SK-N-SH (cell line): ENCODE measurements at regions not wholly inside any gene's neighbourhood (a gene's known extent, or its start where the extent isn't known, plus 50 kb on each side); places are given as distances from the start of the nearest gene placed in this dataset.

Source experiments
- CTCF ChIA-PET: fragments of 300-600, 350-600 bp; formaldehyde crosslinking; extraction: SDS; loops from one replicate; lab custom pipeline; 2021; lab: Yijun Ruan, JAX
- POLR2A ChIA-PET: fragments of 350-600 bp; sonication (Branson Sonifier 250); formaldehyde crosslinking; extraction: SDS; loops from one replicate; lab custom pipeline; 2020; ENCODE audit warnings: antibody characterized with exemption, inconsistent platforms; lab: Yijun Ruan, JAX
- DNase-seq: peaks from one replicate; pipeline ENCODE4 v3.0.0; 2012
- H2AFZ ChIP-seq: fragments of 200-600 bp; sonication (generic); 2 replicates; pipeline ENCODE4 v1.8.1; 2016; ENCODE audit warnings: antibody characterized with exemption, mild to moderate bottlenecking, low read depth
- H3F3A ChIP-seq: fragments of 200-600 bp; sonication (generic); replicated peaks from 2 replicates; pipeline ENCODE3; 2016; ENCODE audit warnings: antibody characterized with exemption, mild to moderate bottlenecking; ENCODE audit not compliant: insufficient read depth
- H3K27ac ChIP-seq, 2 experiments: fragments of 200-500 bp in 1 of 2; fragments of 200-600 bp in 1 of 2; sonication (Bioruptor generic) in 1 of 2; sonication (generic), shearing (Covaris generic) in 1 of 2; 2 replicates each; pipeline versions ENCODE4 v1.5.1 to v1.6.1; 2014 to 2016; ENCODE audit warnings: low read depth in 2 of 2, inconsistent platforms in 1 of 2, low read length in 1 of 2, mild to moderate bottlenecking in 1 of 2, mixed read lengths in 1 of 2
- H3K27me3 ChIP-seq: fragments of 200-600 bp; sonication (generic), shearing (Covaris generic); 2 replicates; pipeline ENCODE4 v1.6.1; 2016; ENCODE audit warnings: mixed run types; ENCODE audit not compliant: insufficient read depth
- H3K36me3 ChIP-seq, 2 experiments: fragments of 200-500 bp in 1 of 2; fragments of 200-600 bp in 1 of 2; sonication (Bioruptor generic) in 1 of 2; sonication (generic) in 1 of 2; replicated peaks in 1 of 2; 2 replicates each; pipeline versions ENCODE3 to v1.5.1; 2014 to 2016; ENCODE audit warnings: low read length in 1 of 2, mild to moderate bottlenecking in 1 of 2; ENCODE audit not compliant: insufficient read depth in 2 of 2, control insufficient read depth in 1 of 2
- H3K4me1 ChIP-seq, 2 experiments: fragments of 200-500 bp in 1 of 2; fragments of 200-600 bp in 1 of 2; sonication (Bioruptor generic) in 1 of 2; sonication (generic), shearing (Covaris generic) in 1 of 2; 2 replicates each; pipeline versions ENCODE4 v1.5.1 to v1.6.1; 2014 to 2016; ENCODE audit warnings: low read depth in 1 of 2, low read length in 1 of 2, mixed run types in 1 of 2; ENCODE audit not compliant: insufficient read depth in 2 of 2, control insufficient read depth in 1 of 2
- H3K4me2 ChIP-seq: fragments of 200-600 bp; sonication (generic), shearing (Covaris generic); 2 replicates; pipeline ENCODE4 v1.6.1; 2017; ENCODE audit warnings: mixed run types
- H3K4me3 ChIP-seq, 2 experiments: fragments of 200-500 bp in 1 of 2; fragments of 200-600 bp in 1 of 2; sonication (Bioruptor generic) in 1 of 2; sonication (generic), shearing (Covaris generic) in 1 of 2; 2 replicates each; pipeline versions ENCODE4 v1.5.1 to v1.8.1; 2014 to 2016; ENCODE audit warnings: low read depth in 2 of 2, inconsistent platforms in 1 of 2, low read length in 1 of 2, mild to moderate bottlenecking in 1 of 2, mixed read lengths in 1 of 2, moderate library complexity in 1 of 2
- H3K79me2 ChIP-seq: fragments of 200-600 bp; sonication (generic); 2 replicates; pipeline ENCODE4 v1.8.1; 2017; ENCODE audit warnings: mild to moderate bottlenecking; ENCODE audit not compliant: insufficient read depth
- H3K9ac ChIP-seq: fragments of 200-600 bp; sonication (generic); 2 replicates; pipeline ENCODE4 v1.6.1; 2017; ENCODE audit warnings: mixed run types
- H3K9me2 ChIP-seq: fragments of 200-600 bp; sonication (generic); 2 replicates; pipeline ENCODE4 v1.6.1; 2017; ENCODE audit warnings: mixed run types
- H3K9me3 ChIP-seq: fragments of 200-600 bp; sonication (generic); 2 replicates; pipeline ENCODE4 v1.6.1; 2017; ENCODE audit warnings: mixed run types, mild to moderate bottlenecking, moderate library complexity
- H4K20me1 ChIP-seq: fragments of 200-600 bp; sonication (generic); 2 replicates; pipeline ENCODE4 v1.6.1; 2017; ENCODE audit warnings: mild to moderate bottlenecking, mixed run types; ENCODE audit not compliant: insufficient read depth
- CHD2 ChIP-seq: fragments of 150-350 bp; IDR thresholded peaks from 2 replicates; pipeline ENCODE4 v1.6.1; 2018; ENCODE audit warnings: low read length; ENCODE audit not compliant: partially characterized antibody
- CTCF ChIP-seq: fragments of 200-600 bp; sonication (generic); IDR thresholded peaks from 2 replicates; pipeline ENCODE4 v1.6.1; 2017; ENCODE audit warnings: antibody characterized with exemption, mild to moderate bottlenecking, moderate library complexity
- ELF1 ChIP-seq: IDR thresholded peaks from 2 replicates; pipeline ENCODE4 v1.4.0; 2012
- EP300 ChIP-seq, 2 experiments: IDR thresholded peaks; 2 replicates each; pipeline versions ENCODE4 v1.4.0 to v1.6.1; 2012; ENCODE audit warnings: borderline replicate concordance in 1 of 2, low read depth in 1 of 2, low read length in 1 of 2
- FOXJ3 ChIP-seq: sonication (generic); formaldehyde crosslinking; IDR thresholded peaks from 2 replicates; pipeline ENCODE4 v1.5.1; 2020; ENCODE audit warnings: mild to moderate bottlenecking, missing genetic modification reagents
- FOXM1 ChIP-seq: IDR thresholded peaks from 2 replicates; pipeline ENCODE4 v1.4.0; 2012; ENCODE audit warnings: low read depth, mild to moderate bottlenecking
- GATA2 ChIP-seq: sonication (generic); formaldehyde crosslinking; IDR thresholded peaks from 2 replicates; pipeline ENCODE4 v1.5.0; 2020; ENCODE audit warnings: mild to moderate bottlenecking, missing genetic modification reagents
- IRF3 ChIP-seq: fragments of 150-350 bp; IDR thresholded peaks from 2 replicates; pipeline ENCODE4 v1.6.1; 2016; ENCODE audit warnings: mild to moderate bottlenecking, low read depth, low read length
- MAX ChIP-seq: IDR thresholded peaks from 2 replicates; pipeline ENCODE4 v1.4.0; 2012; ENCODE audit warnings: low read depth
- MEF2A ChIP-seq: IDR thresholded peaks from 2 replicates; pipeline ENCODE4 v1.4.0; 2012; ENCODE audit warnings: low read depth, borderline replicate concordance
- MXI1 ChIP-seq: IDR thresholded peaks from 2 replicates; pipeline ENCODE4 v1.6.1; 2012; ENCODE audit warnings: mild to moderate bottlenecking, low read depth, low read length, improper control_type of control experiment
- PBX3 ChIP-seq: IDR thresholded peaks from 2 replicates; pipeline ENCODE4; 2012
- POLR2AphosphoS5 ChIP-seq: IDR thresholded peaks from 2 replicates; pipeline ENCODE4 v1.6.1; 2012; ENCODE audit warnings: low read depth, low read length
- RAD21 ChIP-seq: IDR thresholded peaks from 2 replicates; pipeline ENCODE4 v1.6.1; 2012; ENCODE audit warnings: mild to moderate bottlenecking, low read length
- RCOR1 ChIP-seq: fragments of 150-350 bp; IDR thresholded peaks from 2 replicates; pipeline ENCODE4 v1.6.1; 2017; ENCODE audit warnings: antibody characterized with exemption, low read length
- RFX5 ChIP-seq: IDR thresholded peaks from 2 replicates; pipeline ENCODE4 v1.6.1; 2012; ENCODE audit warnings: mild to moderate bottlenecking, improper control_type of control experiment, low read length
- RXRA ChIP-seq: IDR thresholded peaks from 2 replicates; pipeline ENCODE4 v1.4.0; 2012; ENCODE audit warnings: low read depth, mild to moderate bottlenecking, borderline replicate concordance
- SMC3 ChIP-seq: IDR thresholded peaks from 2 replicates; pipeline ENCODE4 v1.6.1; 2012; ENCODE audit warnings: low read depth, low read length, improper control_type of control experiment
- TAF1 ChIP-seq: IDR thresholded peaks from 2 replicates; pipeline ENCODE4 v1.6.1; 2012; ENCODE audit warnings: low read depth, mild to moderate bottlenecking, low read length, moderate library complexity, borderline replicate concordance
- TCF12 ChIP-seq: IDR thresholded peaks from 2 replicates; pipeline ENCODE4 v1.4.0; 2012
- USF1 ChIP-seq: IDR thresholded peaks from 2 replicates; pipeline ENCODE4 v1.4.0; 2012; ENCODE audit warnings: low read depth, borderline replicate concordance
- USF2 ChIP-seq: fragments of 150-350 bp; IDR thresholded peaks from 2 replicates; pipeline ENCODE4 v1.6.1; 2017; ENCODE audit warnings: antibody characterized with exemption, low read length, low read depth, borderline replicate concordance
- ZBTB33 ChIP-seq: IDR thresholded peaks from 2 replicates; pipeline ENCODE4 v1.4.0; 2012; ENCODE audit warnings: low read depth, borderline replicate concordance
- WGBS: methylation state at CpG from one replicate; pipeline ENCODE4 v1.1.6; 2017; ENCODE audit warnings: low lambda C conversion rate; 5-methylcytosine and 5-hydroxymethylcytosine counted together

- Histone ChIP-seq H3K79me2 (no peaks in the 10 kb centered on the region), H3K4me2 (no peak overlapping the region), H3K4me3 (no peak overlapping the region), H3K9ac (no peak overlapping the region), H3K27me3 (no peaks in the 10 kb centered on the region), H3K9me3 (no peaks in the 10 kb centered on the region), H3K9me2 (no peaks in the 10 kb centered on the region), H3F3A (no peaks in the 10 kb centered on the region), H3K4me1 (peaks cover 0 to 32% of the 10 kb centered on the region in 2 experiments; a peak in 2 of 4 replicates), H4K20me1 (no peaks in the 10 kb centered on the region), H3K27ac (peak overlapping the region in 1 of 2 experiments; percentile 98; a peak in 2 of 4 replicates), H2AFZ (no peak overlapping the region), H3K36me3 (no peaks in the 10 kb centered on the region)
- CTCF ChIA-PET, result interaction anchor here (0.5 to 2.5 kb wide), 3 partner anchors 95 to 1441 kb away, joined by 3 to 9 read pairs (median 6); no protein-coding TSS in a partner anchor
- POLR2A ChIA-PET, result interaction anchor here (0.5 to 1.3 kb wide), 2 partner anchors 12 to 1287 kb away, joined by 3 to 4 read pairs; partner anchors contain the start of gene MEF2C
- peak; percentile 37 for DNase-seq
- TF ChIP-seq POLR2AphosphoS5 (peak; percentile 24; the same call in 1 of the 2 replicates), ZBTB33 (no peak), ELF1 (no peak), FOXM1 (no peak), SMC3 (no peak), CTCF (no peak), TCF12 (peak; percentile 76), EP300 (IDR thresholded peaks at IDR 0.05; ENCODE audit: borderline replicate concordance in 1 of 2, low read depth in 1 of 2, low read length in 1 of 2) (peak in 1 of 2 experiments; percentile 95; a peak in 2 of 4 replicates), TAF1 (no peak), PBX3 (peak; percentile 9; the same call in 1 of the 2 replicates), IRF3 (no peak), MXI1 (peak; percentile 47; the same call in 1 of the 2 replicates), RAD21 (peak; percentile 27; the same call in 1 of the 2 replicates), RXRA (no peak), CHD2 (peak; percentile 77), USF2 (no peak), FOXJ3 (CRISPR knock-in tag) (peak; percentile 82), RFX5 (no peak), USF1 (no peak), GATA2 (CRISPR knock-in tag) (peak; percentile 75), MEF2A (no peak), MAX (no peak), RCOR1 (peak; percentile 96)
- 0% methylated on average over 1 of the region's 1 CpG for WGBS
These were observed 239.3 kb downstream of the CETN3 start for GRCh38 chr5:90170261-90170660.
